Daoy (cell line): ENCODE measurements at regions not wholly inside any gene's neighbourhood (a gene's known extent, or its start where the extent isn't known, plus 50 kb on each side); places are given as distances from the start of the nearest gene placed in this dataset.

Experiments used
- DNase-seq: peaks from one replicate; pipeline ENCODE4 v3.0.0-alpha.2; 2015; ENCODE audit warnings: low read depth

GRCh38 chr12:132407451-132407961 is 78.1 kb upstream of the GALNT9 start:
- DNase-seq = peak; percentile 23

DNA sequence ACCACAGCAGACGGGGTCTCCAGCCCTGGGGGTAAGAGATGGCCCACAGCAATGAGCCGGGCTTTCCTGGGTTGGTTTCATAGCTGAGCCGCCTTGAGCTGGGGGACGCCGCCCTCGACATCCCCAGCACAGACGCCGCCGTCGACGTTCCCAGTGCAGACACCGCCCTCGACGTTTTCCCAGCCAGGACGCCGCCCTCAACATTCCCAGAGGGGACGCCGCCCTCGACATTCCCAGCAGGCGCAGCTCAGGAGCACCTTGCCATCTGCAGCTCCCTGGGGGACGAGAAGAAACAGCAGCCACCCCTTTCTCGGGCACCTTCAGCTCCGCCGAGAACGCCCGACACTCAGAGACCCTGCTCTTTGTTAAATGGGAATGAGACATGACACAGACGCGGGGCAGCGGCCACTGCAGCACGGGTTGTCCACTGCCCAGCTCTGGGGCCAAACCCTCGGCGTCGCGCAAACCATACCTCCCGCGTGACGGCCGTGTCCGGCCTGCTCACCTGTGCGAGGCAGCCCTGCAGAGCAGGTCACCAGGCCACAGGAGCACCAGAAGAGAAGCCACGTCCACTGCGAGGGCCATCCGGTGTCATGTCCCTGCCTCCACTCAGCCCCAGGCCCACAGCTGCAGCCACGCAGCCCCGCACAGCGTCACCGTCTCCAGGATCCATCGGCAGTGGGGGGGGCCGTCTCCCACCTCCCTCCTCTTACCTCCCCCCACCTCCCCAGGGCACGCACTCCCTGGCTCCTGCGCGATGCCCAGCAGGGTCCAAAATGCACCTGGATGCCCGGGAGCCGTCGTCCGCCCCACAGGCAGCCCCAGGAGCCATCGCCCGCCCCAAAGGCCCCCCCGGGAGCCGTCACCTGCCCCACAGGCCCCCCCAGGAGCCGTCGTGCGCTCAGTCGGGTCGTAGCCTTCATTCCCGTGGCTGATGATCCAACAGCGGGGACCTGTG is 77.4 kb upstream of the GALNT9 start:
- DNase-seq = no peak

DNA sequence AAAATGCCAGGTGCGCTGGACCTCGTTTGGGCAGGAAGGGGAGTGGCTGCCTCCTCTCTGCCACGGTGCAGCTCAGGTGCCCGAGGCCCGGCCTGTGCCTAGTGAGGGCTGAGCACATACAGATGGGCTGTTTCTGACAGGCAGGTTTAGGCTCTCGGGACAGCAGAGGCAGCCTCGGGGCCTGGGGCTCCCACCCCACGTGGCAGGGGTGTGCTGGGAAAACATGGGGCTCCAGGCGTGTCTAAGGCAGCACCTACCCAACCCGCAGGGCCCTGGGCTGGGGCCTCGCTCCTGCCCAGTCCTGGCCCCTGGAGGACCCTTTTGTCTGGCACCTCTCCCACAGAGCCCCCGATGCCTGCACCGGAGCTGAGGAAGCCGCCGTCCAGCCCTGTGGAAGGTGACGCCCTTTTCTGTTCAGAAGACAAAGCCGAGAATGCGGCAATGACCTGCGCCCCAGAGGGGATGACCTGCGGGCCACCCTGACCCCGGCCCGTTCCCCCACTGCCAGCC is 76.4 kb upstream of the GALNT9 start:
- no peak for DNase-seq

DNA sequence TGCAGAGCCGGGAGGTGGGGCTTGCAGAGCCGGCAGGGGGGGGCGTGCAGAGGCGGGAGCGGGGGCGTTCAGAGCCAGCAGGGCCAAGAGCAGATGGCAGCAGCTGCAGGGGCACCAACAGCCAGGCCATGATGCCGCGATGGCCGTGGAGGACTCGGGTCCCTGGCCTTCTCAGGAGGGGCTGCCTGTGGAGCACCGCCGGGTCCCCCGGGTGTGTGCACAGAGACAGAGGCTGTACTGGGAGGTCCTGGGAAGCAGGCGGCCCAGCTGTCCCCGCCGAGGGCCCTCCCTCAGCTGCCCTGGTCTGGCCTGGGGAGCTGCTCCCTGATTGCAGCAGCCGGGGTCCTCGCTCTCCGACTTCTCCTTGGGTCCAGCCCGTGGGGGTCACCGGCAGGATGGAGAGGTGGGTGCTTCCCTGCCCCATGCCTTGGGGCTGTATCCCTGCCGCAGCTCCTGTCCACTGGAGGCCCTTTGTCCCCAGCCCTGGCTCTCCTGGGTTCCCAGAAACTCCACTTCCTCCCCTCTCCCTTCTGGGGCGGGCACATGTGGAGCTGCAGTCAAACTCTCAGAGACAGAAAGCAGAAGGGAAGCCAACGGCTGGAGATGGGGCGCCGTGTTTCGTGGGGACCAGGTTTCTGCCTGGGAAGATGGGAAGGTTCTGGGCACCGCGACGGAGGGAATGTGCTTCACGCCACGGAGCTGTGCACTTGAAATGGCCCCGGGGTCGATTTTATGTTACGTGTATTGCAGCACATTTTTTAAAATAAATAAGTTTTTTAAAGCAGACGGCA is 75.8 kb upstream of the GALNT9 start:
- no peak for DNase-seq

- DNase-seq = no peak
Observed at GRCh38 chr12:132404435-132404855, 75.1 kb upstream of the GALNT9 start.

GRCh38 chr12:132403636-132404434 is 74.4 kb upstream of the GALNT9 start:
- no peak for DNase-seq

- no peak for DNase-seq
Observed at GRCh38 chr12:132402831-132403416, 73.5 kb upstream of the GALNT9 start.

GRCh38 chr12:132401982-132402381 is 72.6 kb upstream of the GALNT9 start:
- no peak for DNase-seq

GRCh38 chr12:132400011-132400641 is 70.7 kb upstream of the GALNT9 start:
- no peak for DNase-seq

DNA sequence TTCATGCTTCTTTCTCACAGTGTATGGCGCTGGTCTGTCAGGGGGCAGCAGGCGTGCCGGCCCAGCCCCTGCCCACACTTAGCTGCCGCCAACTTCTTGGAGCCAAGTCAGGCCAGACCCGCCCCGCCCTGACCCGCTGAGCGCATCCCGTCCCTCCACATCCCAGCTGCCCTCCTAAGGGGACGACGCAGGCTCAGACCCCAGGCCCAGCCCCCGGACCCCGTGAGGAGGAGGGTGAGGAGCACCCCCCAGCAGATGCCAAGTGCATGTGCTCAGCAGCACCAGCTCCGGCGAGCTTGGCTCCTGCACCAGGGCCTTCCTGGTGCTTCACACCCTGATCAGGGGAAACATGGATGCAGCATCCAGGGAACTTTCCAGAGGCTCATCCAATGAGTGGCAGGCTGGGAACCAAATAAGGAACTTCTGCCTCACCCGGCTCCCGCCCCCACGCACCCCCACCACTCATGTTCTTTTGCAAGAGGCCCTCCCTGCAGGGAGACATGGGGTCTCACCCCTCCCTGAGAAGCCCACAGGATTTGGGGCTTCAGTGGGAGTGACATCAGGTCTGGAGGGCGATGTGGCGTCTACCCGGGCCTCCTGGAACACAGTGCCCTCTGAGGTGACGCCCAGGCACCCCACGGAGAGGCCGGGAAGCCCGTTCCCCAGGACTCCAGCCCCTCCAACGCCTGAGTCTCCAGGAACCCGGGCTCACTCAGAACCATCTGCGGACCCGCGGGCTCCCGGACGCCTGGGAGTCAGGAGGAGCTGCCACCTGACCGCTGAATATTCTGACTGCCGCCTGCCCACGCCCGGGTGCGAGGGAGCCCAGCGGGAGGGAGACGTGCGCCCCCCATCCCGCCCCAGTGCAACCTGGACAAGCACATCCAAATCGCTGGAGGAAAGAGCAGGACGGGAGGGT is 70.0 kb upstream of the GALNT9 start:
- no peak for DNase-seq

DNA sequence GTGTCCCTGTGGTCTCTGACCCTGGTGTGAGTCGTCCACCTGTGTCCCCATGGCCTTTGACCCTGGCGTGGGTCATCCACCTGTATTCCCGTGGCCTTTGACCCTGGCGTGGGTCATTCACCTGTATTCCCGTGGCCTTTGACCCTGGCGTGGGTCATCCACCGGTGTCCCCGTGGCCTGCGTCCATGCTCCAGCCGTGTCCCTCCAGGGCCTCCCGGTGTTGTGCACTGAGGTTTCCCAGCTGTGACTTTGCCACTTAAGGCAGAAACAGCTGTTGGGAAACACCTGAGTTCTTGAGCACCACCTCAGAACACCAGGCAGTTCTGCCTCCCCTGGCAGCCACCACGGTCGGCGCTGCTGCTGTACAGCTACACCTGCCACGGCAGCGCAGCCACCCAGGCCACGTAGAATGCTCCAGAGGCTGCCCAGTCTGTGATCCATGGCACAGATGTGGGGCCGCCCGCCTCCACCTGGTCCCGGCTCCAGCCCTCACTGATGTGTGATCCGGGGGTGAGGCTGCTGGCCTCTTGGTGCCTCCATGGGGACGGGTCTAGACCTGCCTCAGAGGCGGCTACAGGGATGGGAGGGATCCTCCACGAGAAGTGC is 69.1 kb upstream of the GALNT9 start:
- DNase-seq = no peak

DNA sequence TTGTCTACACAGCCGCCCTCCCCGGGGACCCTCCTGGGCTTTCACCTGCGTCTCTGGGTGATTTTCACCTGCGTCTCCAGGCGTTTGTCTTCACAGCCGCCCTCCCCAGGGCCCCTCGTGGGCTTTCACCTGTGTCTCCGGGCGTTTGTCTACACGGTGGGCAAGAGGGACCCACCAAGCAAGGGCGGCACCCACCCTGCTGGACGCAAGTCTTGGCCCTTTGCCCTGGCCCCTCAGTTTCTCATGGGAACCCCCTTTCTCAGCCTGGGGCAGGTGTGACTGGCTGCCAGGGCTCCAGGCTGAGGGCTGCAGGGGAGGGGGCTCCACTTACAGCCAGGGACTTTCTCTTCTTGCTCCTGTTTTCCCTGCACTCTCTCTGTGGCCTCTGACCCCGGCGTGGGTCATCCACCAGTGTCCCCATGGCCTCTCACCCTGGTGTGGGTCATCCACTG is 68.6 kb upstream of the GALNT9 start:
- DNase-seq = no peak

- DNase-seq = no peak
Observed at GRCh38 chr12:132397152-132397933, 68.0 kb upstream of the GALNT9 start.

- DNase-seq = no peak
Observed at GRCh38 chr12:132396657-132397056, 67.3 kb upstream of the GALNT9 start.

- DNase-seq = no peak
Observed at GRCh38 chr12:132395908-132396305, 66.5 kb upstream of the GALNT9 start.

- no peak for DNase-seq
Observed at GRCh38 chr12:132395192-132395907, 66.0 kb upstream of the GALNT9 start.
